HepG2 (cell line): ENCODE measurements at regions not wholly inside any gene's neighbourhood (a gene's known extent, or its start where the extent isn't known, plus 50 kb on each side); places are given as distances from the start of the nearest gene placed in this dataset.

Experiments
- ATAC-seq: fragments of 200-7000 bp; cut with Tn5 transposase; 3 replicates; pipeline ENCODE4 v1.9.1; 2020; ENCODE audit warnings: mild to moderate bottlenecking, moderate library complexity
- BruUV-seq: library from RNA; stranded (reverse); fragments of 400-500 nt; replicated peaks from 2 replicates; lab custom pipeline; 2021; lab: Mats Ljungman, UMichigan
- CTCF ChIA-PET: fragments of 300-600 bp; formaldehyde crosslinking; extraction: SDS; loops from one replicate; lab custom pipeline; 2021; ENCODE audit warnings: low total read pairs, inconsistent platforms, low intra/inter-chr PET ratio; lab: Yijun Ruan, JAX
- POLR2A ChIA-PET: fragments of 350-600 bp; sonication (Branson Sonifier 250); formaldehyde crosslinking; loops from one replicate; lab custom pipeline; 2020; ENCODE audit warnings: antibody characterized with exemption, inconsistent platforms; lab: Yijun Ruan, JAX
- DNase-seq: peaks from one replicate; pipeline ENCODE4 v3.0.0-alpha.2; 2015; ENCODE audit warnings: low spot score
- FAIRE-seq: peaks from 3 replicates; lab custom pipeline; 2011; peaks lifted over from hg19 to GRCh38; lab: Jason Lieb, UNC
- H2AFZ ChIP-seq: one replicate; pipeline ENCODE4 v1.6.1; 2011; ENCODE audit warnings: low read length, inconsistent platforms
- H3K27ac ChIP-seq: fragments of 300-600 bp; 3 replicates; pipeline ENCODE4 v1.8.0; 2011; ENCODE audit warnings: mixed run types, mild to moderate bottlenecking, mixed read lengths, low read length, inconsistent platforms; ENCODE audit not compliant: insufficient read depth; ENCODE audit errors: extremely low read length
- H3K27me3 ChIP-seq, 2 experiments: fragments of 200-600 bp in 1 of 2; 2 replicates in 1 of 2; 3 replicates in 1 of 2; pipeline versions ENCODE4 v1.6.0 to v1.8.0; 2011; ENCODE audit warnings: low read length in 2 of 2, mild to moderate bottlenecking in 2 of 2, moderate library complexity in 2 of 2, inconsistent platforms in 1 of 2; ENCODE audit not compliant: insufficient read depth in 2 of 2, control insufficient read depth in 1 of 2
- H3K36me3 ChIP-seq, 2 experiments: fragments of 200-600 bp in 1 of 2; replicated peaks in 1 of 2; 2 replicates in 1 of 2; 3 replicates in 1 of 2; pipeline versions ENCODE4 v1.5.1 to v1.8.0; 2011; ENCODE audit warnings: low read length in 2 of 2, inconsistent platforms in 1 of 2; ENCODE audit not compliant: insufficient read depth in 2 of 2, control insufficient read depth in 1 of 2
- H3K4me1 ChIP-seq: 2 replicates; pipeline ENCODE4 v1.5.1; 2012; ENCODE audit warnings: low read length, inconsistent platforms; ENCODE audit not compliant: insufficient read depth
- H3K4me2 ChIP-seq: 2 replicates; pipeline ENCODE4 v1.6.0; 2011; ENCODE audit warnings: low read depth, low read length, inconsistent platforms
- H3K4me3 ChIP-seq, 3 experiments: fragments of 200-600 bp in 1 of 3; sonication (generic), shearing (Covaris generic) in 1 of 3; replicated peaks in 1 of 3; 2 replicates each; pipeline ENCODE4 v1.5.1; 2011 to 2016; ENCODE audit warnings: low read length in 3 of 3, inconsistent platforms in 2 of 3, low read depth in 2 of 3, mild to moderate bottlenecking in 2 of 3, control low read depth in 1 of 3, mixed read lengths in 1 of 3; ENCODE audit not compliant: insufficient read depth in 1 of 3
- H3K79me2 ChIP-seq: one replicate; pipeline ENCODE4 v1.6.1; 2011; ENCODE audit warnings: low read length, inconsistent platforms; ENCODE audit not compliant: insufficient read depth
- H3K9ac ChIP-seq: 2 replicates; pipeline ENCODE4 v1.6.0; 2011; ENCODE audit warnings: mild to moderate bottlenecking, low read depth, low read length, inconsistent platforms; ENCODE audit not compliant: insufficient read depth
- H3K9me3 ChIP-seq: 2 replicates; pipeline ENCODE4 v1.5.1; 2012; ENCODE audit warnings: mild to moderate bottlenecking, low read length
- H4K20me1 ChIP-seq: 2 replicates; pipeline ENCODE4 v1.6.0; 2011; ENCODE audit warnings: inconsistent platforms, mild to moderate bottlenecking, low read length, moderate library complexity; ENCODE audit not compliant: insufficient read depth
- ARNTL ChIP-seq: sonication (generic); formaldehyde crosslinking; IDR thresholded peaks from 2 replicates; pipeline ENCODE4 v1.4.0; 2020; ENCODE audit warnings: mild to moderate bottlenecking, missing genetic modification reagents
- CHD2 ChIP-seq: IDR thresholded peaks from 2 replicates; pipeline ENCODE4 v1.6.1; 2011; ENCODE audit warnings: low read depth, low read length, improper control_type of control experiment
- DMTF1 ChIP-seq: sonication (generic); formaldehyde crosslinking; IDR thresholded peaks from 2 replicates; pipeline ENCODE4 v1.4.0; 2020; ENCODE audit warnings: mild to moderate bottlenecking, missing genetic modification reagents
- GTF3A ChIP-seq: sonication (generic); formaldehyde crosslinking; conservative IDR thresholded peaks from 2 replicates; pipeline ENCODE4 v1.4.0; 2020; ENCODE audit warnings: mild to moderate bottlenecking, missing genetic modification reagents
- HINFP ChIP-seq: sonication (generic); formaldehyde crosslinking; IDR thresholded peaks from 2 replicates; pipeline ENCODE4 v1.4.0; 2020; ENCODE audit warnings: low read depth, mild to moderate bottlenecking, missing genetic modification reagents
- IKZF5 ChIP-seq: IDR thresholded peaks from 2 replicates; pipeline ENCODE4 v1.6.1; 2018; ENCODE audit warnings: missing genetic modification reagents, mild to moderate bottlenecking, missing compliant biosample characterization
- KDM3A ChIP-seq: IDR thresholded peaks from 2 replicates; pipeline ENCODE4 v1.6.1; 2018; ENCODE audit warnings: low read depth, missing compliant biosample characterization
- KDM4B ChIP-seq: sonication (generic); formaldehyde crosslinking; IDR thresholded peaks from 2 replicates; pipeline ENCODE4 v1.4.0; 2020; ENCODE audit warnings: missing genetic modification reagents
- PRPF4 ChIP-seq: fragments of 200-400 bp; formaldehyde crosslinking; IDR thresholded peaks from 2 replicates; pipeline ENCODE4 v1.6.1; 2016; ENCODE audit warnings: low read length, low read depth; ENCODE audit not compliant: poor library complexity, severe bottlenecking
- TRIM22 ChIP-seq: fragments of 450-650 bp; IDR thresholded peaks from 2 replicates; pipeline ENCODE4 v1.6.1; 2017
- ZFP36L1 ChIP-seq: sonication (generic); formaldehyde crosslinking; IDR thresholded peaks from 2 replicates; pipeline ENCODE4 v1.8.0; 2022; ENCODE audit warnings: mild to moderate bottlenecking, missing genetic modification reagents, moderate library complexity
- ZNF317 ChIP-seq: sonication (generic); formaldehyde crosslinking; IDR thresholded peaks from 2 replicates; pipeline ENCODE4 v1.5.0; 2020; ENCODE audit warnings: mild to moderate bottlenecking, missing genetic modification reagents
- ZNF530 ChIP-seq: sonication (generic); formaldehyde crosslinking; IDR thresholded peaks from 2 replicates; pipeline ENCODE4 v1.5.0; 2020; ENCODE audit warnings: low read depth, mild to moderate bottlenecking, missing genetic modification reagents
- ZNF672 ChIP-seq: sonication (generic); formaldehyde crosslinking; IDR thresholded peaks from 2 replicates; pipeline ENCODE4 v1.8.1; 2022; ENCODE audit warnings: missing genetic modification reagents
- ZNF704 ChIP-seq: sonication (generic); formaldehyde crosslinking; IDR thresholded peaks from 2 replicates; pipeline ENCODE4 v1.8.1; 2023; ENCODE audit warnings: mild to moderate bottlenecking, inconsistent platforms, moderate library complexity, missing genetic modification reagents, borderline replicate concordance
- WGBS: methylation state at CpG from one replicate; pipeline ENCODE4 v1.1.6; 2017; ENCODE audit warnings: low lambda C conversion rate; 5-methylcytosine and 5-hydroxymethylcytosine counted together
- in situ Hi-C: cut with HindIII; loops from 2 replicates; pipeline ENCODE4 v1.10.0; 2017; ENCODE audit warnings: low pct_unique_long_range_greater_than_20kb; ENCODE audit not compliant: extremely low pct_ligation_motif_present
- intact Hi-C: fragments of 100-400 bp; cut with micrococcal nuclease; formaldehyde crosslinking; loops from one replicate; pipeline ENCODE4 v1.10.0; 2022; ENCODE audit not compliant: unreplicated experiment

GRCh38 chr10:10852464-10852863 is 165.2 kb upstream of the CELF2 start (continued):
- TF ChIP-seq ZNF704 (CRISPR knock-in tag) = no peak
- TF ChIP-seq, all 625 proteins: peak for 0

GRCh38 chr10:10853954-10854353 is 163.7 kb upstream of the CELF2 start:
- ATAC-seq (no peak), DNase-seq (no peak), FAIRE-seq (no peak)
- Histone ChIP-seq H3K4me3 (no peak overlapping the region), H3K4me2 (no peak overlapping the region), H3K36me3 (no peaks in the 10 kb centered on the region), H3K27me3 (no peaks in the 10 kb centered on the region), H4K20me1 (no peaks in the 10 kb centered on the region), H3K9ac (no peak overlapping the region), H3K9me3 (0 out of 2 replicates have a peak, but pooled peaks cover 4% of the 10 kb centered on the region), H3K27ac (no peak overlapping the region), H2AFZ (no peak overlapping the region), H3K79me2 (no peaks in the 10 kb centered on the region), H3K4me1 (no peaks in the 10 kb centered on the region)
- in situ Hi-C loops (no loop called here), intact Hi-C loops (no loop called here)
- BruUV-seq = no TSS peak
- 5% methylated on average over 3 of the region's 3 CpGs for WGBS
- POLR2A ChIA-PET = no interaction called here
- TF ChIP-seq ZFP36L1 (CRISPR knock-in tag) = no peak
- TF ChIP-seq ZNF317 (CRISPR knock-in tag) = no peak
- TF ChIP-seq ZNF672 = no peak
- TF ChIP-seq KDM4B = no peak
- no peak for TF ChIP-seq DMTF1
- TF ChIP-seq HINFP (CRISPR knock-in tag) = no peak
- no peak for TF ChIP-seq PRPF4
- TF ChIP-seq TRIM22 = no peak
- no peak for TF ChIP-seq ZNF530 (CRISPR knock-in tag)
- no peak for TF ChIP-seq KDM3A
- no peak for TF ChIP-seq CHD2
- no peak for TF ChIP-seq GTF3A (CRISPR knock-in tag)
- no peak for TF ChIP-seq IKZF5
- TF ChIP-seq ARNTL (CRISPR knock-in tag) = no peak
- CTCF ChIA-PET = no interaction called here
